GM21447 (cell line): ENCODE measurements at regions not wholly inside any gene's neighbourhood (a gene's known extent, or its start where the extent isn't known, plus 50 kb on each side); places are given as distances from the start of the nearest gene placed in this dataset.
"Not testable (repeated sequence)": the region's sequence is repeated elsewhere in the genome, so short reads cannot be mapped to it uniquely, and the experiment has no call there.

ENCODE experiments used
- ATAC-seq: cut with Tn5 transposase; IDR thresholded peaks from one replicate; pipeline ENCODE4 v1.9.1; 2021; ENCODE audit not compliant: unreplicated experiment

GRCh38 chrX:42290608-42291007, 367.3 kb upstream of the CASK start:
- ATAC-seq: no peak

GRCh38 chrX:42289492-42290385, 366.4 kb upstream of the CASK start:
- no peak for ATAC-seq

GRCh38 chrX:42285681-42286080, 362.3 kb upstream of the CASK start:
- ATAC-seq: not testable (repeated sequence)

- ATAC-seq: no peak
Observed at GRCh38 chrX:42276982-42277690, 353.8 kb upstream of the CASK start.

- ATAC-seq: no peak
Observed at GRCh38 chrX:42274151-42274550, 350.8 kb upstream of the CASK start.

GRCh38 chrX:42273387-42273786, 350.0 kb upstream of the CASK start:
- ATAC-seq: no peak

- no peak for ATAC-seq
Observed at GRCh38 chrX:42269186-42269585, 345.8 kb upstream of the CASK start.

- ATAC-seq: no peak
Observed at GRCh38 chrX:42260854-42261253, 337.5 kb upstream of the CASK start.

- ATAC-seq: no peak
Observed at GRCh38 chrX:42248226-42248625, 324.9 kb upstream of the CASK start.

GRCh38 chrX:42247241-42247640, 323.9 kb upstream of the CASK start:
- no peak for ATAC-seq

GRCh38 chrX:42246814-42247213, 323.5 kb upstream of the CASK start:
- ATAC-seq: no peak

GRCh38 chrX:42242004-42242403, 318.6 kb upstream of the CASK start:
- ATAC-seq: no peak

- no peak for ATAC-seq
Observed at GRCh38 chrX:42241421-42241820, 318.1 kb upstream of the CASK start.

GRCh38 chrX:42237956-42238355, 314.6 kb upstream of the CASK start:
- no peak for ATAC-seq

GRCh38 chrX:42229533-42229932, 306.2 kb upstream of the CASK start:
- ATAC-seq: no peak

- no peak for ATAC-seq
Observed at GRCh38 chrX:42220666-42221065, 297.3 kb upstream of the CASK start.

GRCh38 chrX:42220083-42220482, 296.7 kb upstream of the CASK start:
- no peak for ATAC-seq

GRCh38 chrX:42219231-42219630, 295.9 kb upstream of the CASK start:
- ATAC-seq: no peak

- ATAC-seq: no peak
Observed at GRCh38 chrX:42195506-42195905, 272.2 kb upstream of the CASK start.

GRCh38 chrX:42189576-42189975, 266.2 kb upstream of the CASK start:
- no peak for ATAC-seq

- ATAC-seq: no peak
Observed at GRCh38 chrX:42188730-42189129, 265.4 kb upstream of the CASK start.

- ATAC-seq: no peak
Observed at GRCh38 chrX:42176789-42177188, 253.4 kb upstream of the CASK start.
